Stomach (tissue), 8 donors: ENCODE measurements at regions not wholly inside any gene's neighbourhood (a gene's known extent, or its start where the extent isn't known, plus 50 kb on each side); places are given as distances from the start of the nearest gene placed in this dataset.
A peak's percentile ranks its signal among the peaks of the same experiment; 100 is the strongest.

Experiments used
- DNase-seq, 2 donors: peaks; one replicate each; pipeline versions ENCODE4 v3.0.0 to v3.0.0-alpha.2; 2013 to 2019
- H3K27ac ChIP-seq, 5 donors: fragments of 200-600 bp in 4 of 5; sonication (generic) in 4 of 5; one replicate each; pipeline ENCODE4 v1.5.1; 2013 to 2019; ENCODE audit warnings: mild to moderate bottlenecking in 1 of 5, moderate library complexity in 1 of 5
- H3K27me3 ChIP-seq, 3 donors: fragments of 200-600 bp; sonication (generic); one replicate each; pipeline ENCODE4 v1.5.1; 2017 to 2019; ENCODE audit warnings: mixed run types in 1 of 3
- H3K36me3 ChIP-seq, 4 donors: fragments of 200-600 bp; sonication (generic); 1 replicate in 3 of 4; 2 replicates in 1 of 4; pipeline ENCODE4 v1.5.1; 2016 to 2019
- H3K4me1 ChIP-seq, 4 donors: fragments of 200-600 bp; sonication (generic); one replicate each; pipeline ENCODE4 v1.5.1; 2016 to 2019
- H3K4me3 ChIP-seq, 4 donors: fragments of 200-600 bp; sonication (generic) in 3 of 4; one replicate each; pipeline ENCODE4 v1.5.1; 2016 to 2019; ENCODE audit warnings: mild to moderate bottlenecking in 1 of 4
- H3K9me3 ChIP-seq, 4 donors: fragments of 200-600 bp; sonication (generic); one replicate each; pipeline ENCODE4 v1.5.1; 2016 to 2019
- CTCF ChIP-seq, 7 experiments: fragments of 450-650 bp in 4 of 7; fragments of 200-600 bp in 3 of 7; sonication (generic) in 3 of 7; IDR thresholded peaks; one replicate each; pipeline ENCODE4 v1.5.1; 2016 to 2019; ENCODE audit warnings: antibody characterized with exemption in 7 of 7, control low read depth in 2 of 7, mild to moderate bottlenecking in 1 of 7
- EP300 ChIP-seq: sonication (generic); formaldehyde crosslinking; IDR thresholded peaks from one replicate; pipeline ENCODE4 v1.6.1; 2017; ENCODE audit warnings: antibody characterized with exemption
- POLR2A ChIP-seq, 4 donors: fragments of 450-650 bp; IDR thresholded peaks; one replicate each; pipeline ENCODE4 v1.6.1; 2016; ENCODE audit warnings: antibody characterized with exemption in 4 of 4, control low read depth in 2 of 4, mild to moderate bottlenecking in 1 of 4, moderate library complexity in 1 of 4
- POLR2AphosphoS5 ChIP-seq, 3 donors: sonication (generic); formaldehyde crosslinking; IDR thresholded peaks; one replicate each; pipeline ENCODE4 v1.6.1; 2016; ENCODE audit warnings: antibody characterized with exemption in 3 of 3
- WGBS, 5 donors: extraction: QIAGEN DNeasy Blood & Tissue Kit in 3 of 5; methylation state at CpG; one replicate each; pipeline versions ENCODE4 v1.1.5 to v1.1.7; 2013 to 2018; 5-methylcytosine and 5-hydroxymethylcytosine counted together
- intact Hi-C: fragments of 100-400 bp; cut with DNase I; formaldehyde crosslinking; loops from one replicate; pipeline ENCODE4 v1.15.1; 2023; ENCODE audit warnings: low total_unique reads
- donor health status: healthy with polysubstance abuse.
- donor health status: Bipolar disorder and iron deficiency.
- donor health status: healthy.

DNA sequence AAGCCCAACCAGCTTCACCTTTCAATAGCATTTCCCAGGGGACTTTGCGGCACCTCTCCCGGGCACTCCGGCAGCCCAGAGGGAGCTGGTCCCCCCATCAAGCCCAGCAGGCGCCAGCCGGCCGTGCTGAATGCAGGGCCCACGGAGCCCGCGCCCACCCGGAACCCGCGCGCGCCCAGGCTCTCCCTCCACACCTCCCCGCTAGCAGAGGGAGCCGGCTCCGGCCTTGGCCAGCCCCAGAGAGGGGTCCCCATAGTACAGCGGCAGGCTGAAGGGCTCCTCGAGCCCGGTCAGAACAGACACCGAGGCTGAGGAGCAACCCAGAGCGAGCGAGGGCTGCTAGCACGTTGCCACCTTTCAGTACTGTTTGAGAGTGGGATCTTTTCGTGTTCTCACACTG is 300.8 kb downstream of the DSEL start:
- peaks cover 0 to 5% (median 0%) of the 10 kb centered on the region in 3 donors for H3K27me3 ChIP-seq
- no peaks in the 10 kb centered on the region for H3K4me1 ChIP-seq
- 91 to 96% (median 93%) methylated on average over 25 of the region's 25 CpGs for WGBS, 5 donors
- TF ChIP-seq POLR2A (IDR thresholded peaks at IDR 0.05) (no peak), CTCF (IDR thresholded peaks at IDR 0.05) (no peak)
- H3K27ac ChIP-seq: no peak overlapping the region
- no peak for DNase-seq
- H3K9me3 ChIP-seq: no peaks in the 10 kb centered on the region
- intact Hi-C loops: no loop called here
- no peak overlapping the region for H3K4me3 ChIP-seq
- no peaks in the 10 kb centered on the region for H3K36me3 ChIP-seq

- intact Hi-C loops: loop anchor here (5.0 kb wide), 1 partner anchor 1451 kb away; no protein-coding TSS in a partner anchor
- DNase-seq: no peak
- Histone ChIP-seq H3K27me3 (peaks cover 0 to 5% (median 0%) of the 10 kb centered on the region in 3 donors), H3K4me1 (no peaks in the 10 kb centered on the region), H3K27ac (no peak overlapping the region), H3K36me3 (no peaks in the 10 kb centered on the region), H3K9me3 (no peaks in the 10 kb centered on the region), H3K4me3 (no peak overlapping the region)
- TF ChIP-seq CTCF (IDR thresholded peaks at IDR 0.05) (no peak), POLR2A (IDR thresholded peaks at IDR 0.05) (no peak), POLR2AphosphoS5 (IDR thresholded peaks at IDR 0.05) (no peak), EP300 (no peak)
- 74 to 78% (median 76%) methylated on average over 6 of the region's 6 CpGs for WGBS, 5 donors
Observed at GRCh38 chr18:67211646-67212045, 304.9 kb downstream of the DSEL start.

- Histone ChIP-seq H3K4me1 (no peaks in the 10 kb centered on the region), H3K27me3 (peaks cover 0 to 9% (median 0%) of the 10 kb centered on the region in 3 donors), H3K4me3 (no peak overlapping the region), H3K27ac (no peak overlapping the region), H3K9me3 (no peaks in the 10 kb centered on the region), H3K36me3 (no peaks in the 10 kb centered on the region)
- intact Hi-C loops: loop anchor here (5.0 kb wide), 1 partner anchor 98 kb away; no protein-coding TSS in a partner anchor
- no peak for TF ChIP-seq EP300
- TF ChIP-seq CTCF (IDR thresholded peaks at IDR 0.05): no peak
- TF ChIP-seq POLR2A (IDR thresholded peaks at IDR 0.05): no peak
- TF ChIP-seq POLR2AphosphoS5 (IDR thresholded peaks at IDR 0.05): no peak
- DNase-seq: no peak
- 58 to 69% (median 69%) methylated on average over 8 of the region's 8 CpGs for WGBS, 5 donors
Observed at GRCh38 chr18:67200665-67201064, 315.9 kb downstream of the DSEL start.

DNA sequence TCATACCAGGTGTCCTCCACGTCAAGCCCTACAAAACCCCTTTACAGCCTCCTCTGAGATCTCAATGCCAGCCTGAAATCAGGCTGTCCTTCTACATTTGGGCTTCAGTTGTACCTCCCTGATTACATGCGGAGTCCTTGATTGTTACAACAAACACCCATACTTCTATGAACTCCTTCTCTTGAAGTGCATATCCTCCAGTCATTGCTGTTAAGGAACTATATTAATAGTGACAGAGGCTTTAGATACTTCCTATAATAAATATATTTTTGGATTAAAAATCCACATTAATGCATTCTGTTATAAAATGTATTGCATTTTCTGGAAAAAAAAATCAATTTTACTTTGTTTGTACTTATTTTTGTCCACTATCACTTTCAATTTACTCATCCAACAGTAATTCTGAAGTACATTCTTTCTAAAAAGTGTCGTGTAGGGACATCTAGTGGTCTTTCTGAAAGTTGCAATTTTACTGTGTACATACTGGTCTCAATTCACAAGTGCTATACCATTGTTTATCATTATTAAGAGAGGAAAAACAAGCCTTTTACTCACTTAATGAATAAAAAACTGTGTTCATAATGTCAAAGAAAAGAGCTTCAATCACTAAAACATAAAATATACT is 316.4 kb downstream of the DSEL start:
- Histone ChIP-seq H3K27ac (no peak overlapping the region), H3K36me3 (no peaks in the 10 kb centered on the region), H3K4me1 (no peaks in the 10 kb centered on the region), H3K4me3 (no peak overlapping the region), H3K9me3 (no peaks in the 10 kb centered on the region), H3K27me3 (peaks cover 0 to 9% (median 0%) of the 10 kb centered on the region in 3 donors)
- WGBS, 5 donors: 39 to 48% (median 41%) methylated on average over 3 of the region's 3 CpGs
- intact Hi-C loops: loop anchor here (5.0 kb wide), 1 partner anchor 98 kb away; no protein-coding TSS in a partner anchor
- no peak for TF ChIP-seq POLR2A (IDR thresholded peaks at IDR 0.05)
- peak in 5 of 7 experiments; percentile 47 to 53 (median 48) for TF ChIP-seq CTCF (IDR thresholded peaks at IDR 0.05)
- peak in 1 of 2 donors; percentile 82 for DNase-seq
